ENCODE measurements at regions not wholly inside any gene's neighbourhood (a gene's known extent, or its start where the extent isn't known, plus 50 kb on each side); places are given as distances from the start of the nearest gene placed in this dataset.
A peak's percentile ranks its signal among the peaks of the same experiment; 100 is the strongest.
"Not testable (repeated sequence)": the region's sequence is repeated elsewhere in the genome, so short reads cannot be mapped to it uniquely, and the experiment has no call there.

GRCh38 chr10:8283166-8283905 lies 228.8 kb downstream of the GATA3 start:
- DNase-seq = no peak

GRCh38 chr10:8283986-8284385 lies 229.5 kb downstream of the GATA3 start:
- no peak for DNase-seq

GRCh38 chr10:8285970-8286369 lies 231.5 kb downstream of the GATA3 start:
- DNase-seq = not testable (repeated sequence)

- no peak for DNase-seq
Measured at GRCh38 chr10:8288600-8288999, 234.1 kb downstream of the GATA3 start.

GRCh38 chr10:8289186-8289924 lies 234.9 kb downstream of the GATA3 start:
- no peak for DNase-seq

- DNase-seq = no peak
Measured at GRCh38 chr10:8294779-8295178, 240.3 kb downstream of the GATA3 start.

GRCh38 chr10:8295311-8295710 lies 240.8 kb downstream of the GATA3 start:
- no peak for DNase-seq

GRCh38 chr10:8296090-8296733 lies 241.7 kb downstream of the GATA3 start:
- no peak for DNase-seq

GRCh38 chr10:8296734-8297101 lies 242.2 kb downstream of the GATA3 start:
- no peak for DNase-seq

- no peak for DNase-seq
Measured at GRCh38 chr10:8297107-8297506, 242.6 kb downstream of the GATA3 start.

- no peak for DNase-seq
Measured at GRCh38 chr10:8297959-8298358, 243.5 kb downstream of the GATA3 start.

GRCh38 chr10:8298896-8299570 lies 244.5 kb downstream of the GATA3 start:
- no peak for DNase-seq

- DNase-seq = no peak
Measured at GRCh38 chr10:8300925-8301324, 246.4 kb downstream of the GATA3 start.

GRCh38 chr10:8301333-8301732 lies 246.8 kb downstream of the GATA3 start:
- no peak for DNase-seq

GRCh38 chr10:8301831-8302230 lies 247.3 kb downstream of the GATA3 start:
- no peak for DNase-seq

- DNase-seq = no peak
Measured at GRCh38 chr10:8302565-8302964, 248.1 kb downstream of the GATA3 start.

- DNase-seq = no peak
Measured at GRCh38 chr10:8304861-8305260, 250.4 kb downstream of the GATA3 start.

GRCh38 chr10:8305876-8306652 lies 251.6 kb downstream of the GATA3 start:
- DNase-seq = peak; percentile 3

- DNase-seq = no peak
Measured at GRCh38 chr10:8306685-8307364, 252.3 kb downstream of the GATA3 start.

- DNase-seq = no peak
Measured at GRCh38 chr10:8310930-8311329, 256.4 kb downstream of the GATA3 start.

GRCh38 chr10:8311526-8312070 lies 257.1 kb downstream of the GATA3 start:
- DNase-seq = no peak

Measured in fibroblast of skin of scalp (primary cell).